ENCODE measurements at regions not wholly inside any gene's neighbourhood (a gene's known extent, or its start where the extent isn't known, plus 50 kb on each side); places are given as distances from the start of the nearest gene placed in this dataset.
"Not testable (repeated sequence)": the region's sequence is repeated elsewhere in the genome, so short reads cannot be mapped to it uniquely, and the experiment has no call there.

GRCh38 chr5:124504081-124504916 is 242.1 kb downstream of the ZNF608 start:
- no peak for DNase-seq

- no peak for DNase-seq
These were observed 243.9 kb downstream of the ZNF608 start for GRCh38 chr5:124502551-124502950.

GRCh38 chr5:124499818-124500217 is 246.6 kb downstream of the ZNF608 start:
- DNase-seq: not testable (repeated sequence)

GRCh38 chr5:124496968-124497367 is 249.5 kb downstream of the ZNF608 start:
- not testable (repeated sequence) for DNase-seq

- DNase-seq: no peak
These were observed 251.8 kb downstream of the ZNF608 start for GRCh38 chr5:124494540-124495116.

GRCh38 chr5:124492444-124493224 is 253.8 kb downstream of the ZNF608 start:
- no peak for DNase-seq

- not testable (repeated sequence) for DNase-seq
These were observed 256.1 kb downstream of the ZNF608 start for GRCh38 chr5:124490315-124490714.

- no peak for DNase-seq
These were observed 265.0 kb downstream of the ZNF608 start for GRCh38 chr5:124481419-124481818.

- DNase-seq: no peak
These were observed 265.5 kb downstream of the ZNF608 start for GRCh38 chr5:124480964-124481363.

- DNase-seq: no peak
These were observed 266.4 kb downstream of the ZNF608 start for GRCh38 chr5:124480022-124480421.

GRCh38 chr5:124478264-124478663 is 268.2 kb downstream of the ZNF608 start:
- no peak for DNase-seq

- no peak for DNase-seq
These were observed 268.9 kb downstream of the ZNF608 start for GRCh38 chr5:124477577-124477976.

GRCh38 chr5:124477062-124477461 is 269.4 kb downstream of the ZNF608 start:
- DNase-seq: no peak

- no peak for DNase-seq
These were observed 271.8 kb downstream of the ZNF608 start for GRCh38 chr5:124474528-124475215.

GRCh38 chr5:124468671-124469411 is 277.6 kb downstream of the ZNF608 start:
- DNase-seq: no peak

- DNase-seq: no peak
These were observed 278.7 kb downstream of the ZNF608 start for GRCh38 chr5:124467745-124468144.

GRCh38 chr5:124466011-124466410 is 280.4 kb downstream of the ZNF608 start:
- DNase-seq: no peak

GRCh38 chr5:124463851-124464250 is 282.6 kb downstream of the ZNF608 start:
- no peak for DNase-seq

GRCh38 chr5:124462751-124463150 is 283.7 kb downstream of the ZNF608 start:
- no peak for DNase-seq

GRCh38 chr5:124461941-124462340 is 284.5 kb downstream of the ZNF608 start:
- no peak for DNase-seq

- DNase-seq: no peak
These were observed 285.3 kb downstream of the ZNF608 start for GRCh38 chr5:124461157-124461556.

GRCh38 chr5:124460642-124461041 is 285.8 kb downstream of the ZNF608 start:
- no peak for DNase-seq
